ENCODE measurements at regions not wholly inside any gene's neighbourhood (a gene's known extent, or its start where the extent isn't known, plus 50 kb on each side); places are given as distances from the start of the nearest gene placed in this dataset.
A peak's percentile ranks its signal among the peaks of the same experiment; 100 is the strongest.

DNA sequence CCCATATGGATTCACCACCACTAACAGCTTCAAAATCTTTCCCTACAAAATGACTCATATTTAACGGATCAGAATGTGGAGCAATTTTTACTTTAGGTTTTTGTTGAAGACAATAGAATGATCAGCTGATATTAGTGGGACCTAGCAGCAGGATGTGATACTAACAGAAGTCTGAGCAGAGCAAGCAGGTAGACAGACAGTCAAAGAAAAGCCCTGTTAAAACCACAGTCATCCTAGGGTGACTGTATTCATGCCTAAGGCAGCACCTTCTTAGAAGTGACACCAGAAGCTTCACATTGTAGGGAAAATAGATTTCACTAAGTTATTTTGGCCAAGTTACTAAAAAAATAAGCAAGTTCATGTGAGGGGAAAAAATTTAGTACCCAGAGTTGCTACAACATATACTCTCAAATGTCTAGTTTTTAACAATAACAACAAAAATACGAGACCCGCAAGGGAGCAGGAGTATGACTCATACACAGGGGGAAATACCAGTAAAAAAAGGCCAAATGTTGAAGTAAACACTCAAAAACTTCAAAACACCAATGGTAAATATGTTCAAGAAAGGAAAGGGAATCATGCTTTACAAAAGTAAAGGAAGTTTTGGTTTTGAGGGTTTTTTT is 590.9 kb downstream of the EPHA3 start:
- no peak for DNase-seq (ENCODE audit: low spot score)
- Histone ChIP-seq H3K4me3 (no peak overlapping the region), H3K27ac (no peak overlapping the region)
- TF ChIP-seq, protein P1, sequence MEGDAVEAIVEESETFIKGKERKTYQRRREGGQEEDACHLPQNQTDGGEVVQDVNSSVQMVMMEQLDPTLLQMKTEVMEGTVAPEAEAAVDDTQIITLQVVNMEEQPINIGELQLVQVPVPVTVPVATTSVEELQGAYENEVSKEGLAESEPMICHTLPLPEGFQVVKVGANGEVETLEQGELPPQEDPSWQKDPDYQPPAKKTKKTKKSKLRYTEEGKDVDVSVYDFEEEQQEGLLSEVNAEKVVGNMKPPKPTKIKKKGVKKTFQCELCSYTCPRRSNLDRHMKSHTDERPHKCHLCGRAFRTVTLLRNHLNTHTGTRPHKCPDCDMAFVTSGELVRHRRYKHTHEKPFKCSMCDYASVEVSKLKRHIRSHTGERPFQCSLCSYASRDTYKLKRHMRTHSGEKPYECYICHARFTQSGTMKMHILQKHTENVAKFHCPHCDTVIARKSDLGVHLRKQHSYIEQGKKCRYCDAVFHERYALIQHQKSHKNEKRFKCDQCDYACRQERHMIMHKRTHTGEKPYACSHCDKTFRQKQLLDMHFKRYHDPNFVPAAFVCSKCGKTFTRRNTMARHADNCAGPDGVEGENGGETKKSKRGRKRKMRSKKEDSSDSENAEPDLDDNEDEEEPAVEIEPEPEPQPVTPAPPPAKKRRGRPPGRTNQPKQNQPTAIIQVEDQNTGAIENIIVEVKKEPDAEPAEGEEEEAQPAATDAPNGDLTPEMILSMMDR (IDR thresholded peaks at IDR 0.05), result no peak

DNA sequence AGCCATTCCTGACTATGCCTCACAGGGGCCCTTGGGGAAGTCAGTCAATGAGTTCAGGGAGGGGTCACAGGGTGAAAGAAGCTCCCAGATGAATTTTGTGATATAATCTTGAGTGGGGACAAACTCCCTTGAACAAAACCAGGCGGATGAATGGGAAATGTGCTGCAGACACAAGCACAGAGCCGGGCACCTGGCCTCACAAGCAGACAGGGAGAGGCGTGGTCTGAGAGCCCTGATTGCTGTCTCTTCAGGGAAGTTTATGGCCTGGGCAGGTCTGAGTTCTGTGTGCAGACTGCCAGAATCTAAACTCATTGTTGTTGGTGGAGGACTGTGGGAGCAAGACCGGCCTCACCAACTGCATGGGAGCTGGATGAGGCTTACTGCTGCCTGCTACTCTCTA is 591.8 kb downstream of the EPHA3 start:
- DNase-seq (ENCODE audit: low spot score), result no peak
- Histone ChIP-seq H3K4me3 (no peak overlapping the region), H3K27ac (no peak overlapping the region)
- TF ChIP-seq, protein P1 (IDR thresholded peaks at IDR 0.05), result no peak

DNA sequence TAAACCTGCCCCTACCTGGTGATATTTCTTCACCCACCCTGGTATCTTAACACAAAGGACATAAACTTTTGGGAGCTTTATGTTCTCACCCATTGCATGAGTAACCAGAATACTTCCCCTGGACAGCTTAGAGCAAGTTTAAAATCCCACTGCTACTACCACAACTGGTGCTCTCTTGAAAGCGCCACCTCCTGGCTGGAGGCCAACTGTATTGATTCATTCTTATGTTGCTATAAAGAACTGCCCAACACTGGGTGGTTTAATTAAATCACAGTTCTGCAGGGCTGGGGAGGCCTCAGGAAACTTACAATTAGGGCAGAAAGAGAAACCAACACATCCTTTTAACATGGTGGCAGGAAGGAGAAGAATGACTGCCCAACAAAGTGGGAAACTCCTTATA is 592.4 kb downstream of the EPHA3 start:
- DNase-seq (ENCODE audit: low spot score), result no peak
- TF ChIP-seq, protein P1 (IDR thresholded peaks at IDR 0.05), result no peak
- no peak overlapping the region for H3K4me3 ChIP-seq
- no peak overlapping the region for H3K27ac ChIP-seq

DNA sequence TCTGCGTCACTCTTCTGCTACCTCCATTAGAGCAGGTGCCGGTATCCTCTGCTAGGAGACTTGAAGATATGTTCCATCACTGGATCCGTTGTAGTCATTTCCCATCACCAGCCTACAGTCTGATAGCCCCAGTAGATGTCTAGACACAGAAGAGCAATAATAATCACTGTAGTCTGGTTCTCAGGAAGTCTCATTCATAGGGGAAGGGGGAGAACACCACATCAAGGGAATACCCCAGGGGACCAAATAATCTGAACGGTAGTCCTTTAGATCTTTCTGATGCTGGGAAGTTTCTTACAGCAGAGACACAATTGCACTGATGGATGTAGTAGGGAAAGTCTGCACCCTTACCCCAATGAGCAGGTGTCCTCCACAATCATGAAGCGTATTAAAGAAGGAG is 595.0 kb downstream of the EPHA3 start:
- no peak overlapping the region for H3K4me3 ChIP-seq
- H3K27ac ChIP-seq, result no peak overlapping the region
- DNase-seq (ENCODE audit: low spot score), result no peak
- TF ChIP-seq, protein P1 (IDR thresholded peaks at IDR 0.05), result no peak

DNA sequence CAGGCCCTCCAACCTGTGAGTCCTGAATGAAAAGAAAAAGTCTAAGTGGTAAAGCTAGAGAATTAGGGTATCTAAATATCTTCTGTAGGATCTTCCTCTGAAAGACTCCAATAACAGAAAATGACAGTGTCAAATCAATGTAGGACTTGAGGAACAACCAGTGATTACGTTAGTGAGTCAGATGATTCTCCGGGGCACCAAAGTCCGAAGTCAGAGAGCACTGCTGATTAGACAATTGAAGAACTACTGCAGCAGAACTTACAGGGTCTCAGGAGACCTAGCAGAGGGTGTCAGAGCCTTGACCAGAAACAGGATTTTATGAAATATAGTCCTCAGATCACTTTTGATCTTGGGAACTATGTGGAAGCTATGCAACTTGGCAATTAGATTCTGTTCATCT is 605.8 kb downstream of the EPHA3 start:
- DNase-seq (ENCODE audit: low spot score), result no peak
- Histone ChIP-seq H3K27ac (no peak overlapping the region), H3K4me3 (no peak overlapping the region)
- TF ChIP-seq, protein P1 (IDR thresholded peaks at IDR 0.05), result no peak

DNA sequence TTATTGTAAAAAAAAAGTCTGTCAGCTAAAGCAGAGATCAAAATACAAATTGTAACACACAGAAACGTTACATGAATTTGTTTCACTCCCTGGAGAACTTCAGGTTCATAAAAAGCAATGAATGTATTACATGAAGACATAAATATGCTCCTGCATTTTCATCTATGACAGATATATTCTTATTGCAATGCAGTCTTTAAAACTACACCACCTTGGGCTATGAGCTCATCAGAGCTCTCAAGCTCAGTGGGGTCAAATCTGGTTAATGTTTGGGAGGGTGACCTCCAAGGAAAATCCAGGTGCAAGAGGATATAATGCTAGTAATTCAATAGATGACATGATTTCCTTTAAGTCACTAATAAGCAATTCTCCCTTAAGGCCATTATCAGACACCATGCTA is 606.8 kb downstream of the EPHA3 start:
- DNase-seq (ENCODE audit: low spot score), result no peak
- H3K4me3 ChIP-seq, result no peak overlapping the region
- TF ChIP-seq, protein P1 (IDR thresholded peaks at IDR 0.05), result no peak
- H3K27ac ChIP-seq, result no peak overlapping the region

DNA sequence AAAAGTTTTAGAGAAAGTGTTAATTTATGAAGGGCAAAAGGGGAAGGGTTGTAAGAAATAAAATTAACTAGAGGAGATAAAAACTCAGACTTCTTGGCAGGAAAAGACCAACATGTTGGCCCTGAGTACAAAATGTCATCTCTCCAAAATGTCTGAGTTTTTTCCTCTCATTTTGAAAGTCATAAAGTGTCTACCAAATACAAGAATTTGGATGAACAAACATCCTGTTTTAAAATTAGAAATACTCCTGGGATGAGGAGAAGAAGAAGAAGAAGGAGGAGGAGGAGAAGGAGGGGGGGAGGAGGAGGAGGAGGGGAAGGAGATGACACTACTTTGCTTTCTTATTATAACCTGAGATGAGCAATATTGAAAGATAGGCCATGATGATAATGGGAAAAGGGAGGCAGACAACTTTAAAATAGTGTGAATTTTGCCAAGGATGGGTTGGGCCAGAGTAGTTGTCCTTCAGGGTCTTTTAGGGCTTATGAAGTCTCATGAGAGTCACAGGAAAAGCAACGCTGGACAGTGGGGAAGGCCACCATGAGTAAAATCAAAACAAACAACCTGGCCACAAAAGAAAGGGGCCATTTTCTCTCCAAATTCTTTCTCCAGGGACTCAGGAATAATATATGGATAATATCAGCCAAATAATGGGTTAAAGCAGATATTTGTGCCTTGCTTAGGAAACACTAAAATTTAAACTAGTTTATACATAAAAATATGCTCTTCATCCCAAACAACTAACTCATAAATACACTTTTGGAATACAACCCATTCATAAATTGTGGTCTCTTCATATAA is 632.9 kb downstream of the EPHA3 start:
- TF ChIP-seq, protein P1 (IDR thresholded peaks at IDR 0.05), result no peak
- H3K4me3 ChIP-seq, result no peak overlapping the region
- H3K27ac ChIP-seq, result peak overlapping the region in 1 of 2 donors; percentile 24
- DNase-seq (ENCODE audit: low spot score), result no peak

Data from coronary artery (tissue), 2 donors.